B cell (primary cell): ENCODE measurements at regions not wholly inside any gene's neighbourhood (a gene's known extent, or its start where the extent isn't known, plus 50 kb on each side); places are given as distances from the start of the nearest gene placed in this dataset.

ENCODE experiments used
- ATAC-seq: fragments of 200-7000 bp; cut with Tn5 transposase; one replicate; pipeline ENCODE4 v1.10.0; 2021; ENCODE audit warnings: low read depth, mild to moderate bottlenecking, moderate number of reproducible peaks, moderate library complexity
- CTCF ChIA-PET: fragments of 350-600 bp; sonication (Branson Sonifier 250); formaldehyde crosslinking; loops from one replicate; lab custom pipeline; 2021; ENCODE audit warnings: antibody characterized with exemption, inconsistent platforms; lab: Charles Lee
- POLR2A ChIA-PET: fragments of 350-600 bp; sonication (Branson Sonifier 250); formaldehyde crosslinking; loops from one replicate; lab custom pipeline; 2021; ENCODE audit warnings: antibody characterized with exemption; lab: Charles Lee
- DNase-seq: peaks from one replicate; pipeline ENCODE4 v3.0.0; 2013
- H2AFZ ChIP-seq: 2 replicates; pipeline ENCODE4 v1.6.1; 2012; ENCODE audit warnings: mild to moderate bottlenecking, low read depth, low read length; ENCODE audit not compliant: insufficient read depth, poor library complexity, severe bottlenecking
- H3K27ac ChIP-seq, 2 donors: 1 replicate in 1 of 2; 2 replicates in 1 of 2; pipeline ENCODE4 v1.5.1; 2012 to 2013; ENCODE audit warnings: low read length in 2 of 2, mild to moderate bottlenecking in 2 of 2, moderate library complexity in 1 of 2
- H3K27me3 ChIP-seq, 4 experiments: fragments of 200-600 bp in 1 of 4; sonication (generic) in 1 of 4; replicated peaks in 1 of 4; 1 replicate in 2 of 4; 2 replicates in 2 of 4; pipeline versions ENCODE4 v1.6.1 to v1.7.0; 2013 to 2016; ENCODE audit warnings: low read length in 3 of 4, mild to moderate bottlenecking in 2 of 4, mixed read lengths in 1 of 4, moderate library complexity in 1 of 4; ENCODE audit not compliant: insufficient read depth in 4 of 4, control insufficient read depth in 3 of 4; ENCODE audit errors: control extremely low read depth in 1 of 4
- H3K36me3 ChIP-seq, 2 experiments: replicated peaks in 1 of 2; 1 replicate in 1 of 2; 2 replicates in 1 of 2; pipeline versions ENCODE4 v1.6.1 to v1.7.1; 2013; ENCODE audit warnings: low read length in 1 of 2; ENCODE audit not compliant: insufficient read depth in 2 of 2, control insufficient read depth in 1 of 2; ENCODE audit errors: control extremely low read depth in 1 of 2, extremely low read depth in 1 of 2
- H3K4me1 ChIP-seq, 2 donors: fragments of 200-600 bp in 1 of 2; sonication (generic) in 1 of 2; 1 replicate in 1 of 2; 2 replicates in 1 of 2; pipeline versions ENCODE4 v1.5.1 to v1.6.1; 2013 to 2017; ENCODE audit warnings: low read length in 2 of 2; ENCODE audit not compliant: control insufficient read depth in 2 of 2, insufficient read depth in 2 of 2
- H3K4me2 ChIP-seq: replicated peaks from 2 replicates; pipeline ENCODE3; 2012; ENCODE audit warnings: mild to moderate bottlenecking, low read depth, low read length; ENCODE audit not compliant: poor library complexity, severe bottlenecking
- H3K4me3 ChIP-seq, 5 experiments: fragments of 200-600 bp in 1 of 5; sonication (generic) in 1 of 5; 1 replicate in 3 of 5; 2 replicates in 2 of 5; pipeline versions ENCODE4 v1.5.1 to v1.7.0; 2011 to 2016; ENCODE audit warnings: low read length in 4 of 5, mild to moderate bottlenecking in 4 of 5, low read depth in 2 of 5, control low read depth in 1 of 5, moderate library complexity in 1 of 5; ENCODE audit not compliant: insufficient read depth in 1 of 5; ENCODE audit errors: control extremely low read depth in 1 of 5, extremely low read depth in 1 of 5
- H3K79me2 ChIP-seq: fragments of 200-600 bp; sonication (generic); one replicate; pipeline ENCODE4 v1.6.0; 2016; ENCODE audit warnings: low read length; ENCODE audit not compliant: control insufficient read depth, insufficient read depth
- H3K9ac ChIP-seq: fragments of 200-600 bp; sonication (generic); 2 replicates; pipeline ENCODE4 v1.6.1; 2017; ENCODE audit warnings: mild to moderate bottlenecking, low read length, moderate library complexity
- H3K9me3 ChIP-seq, 3 donors: one replicate each; pipeline versions ENCODE4 v1.6.1 to v1.7.1; 2013; ENCODE audit warnings: low read length in 2 of 3; ENCODE audit not compliant: control insufficient read depth in 2 of 3, insufficient read depth in 1 of 3; ENCODE audit errors: control extremely low read depth in 1 of 3
- H4K20me1 ChIP-seq: 2 replicates; pipeline ENCODE4 v1.6.0; 2012; ENCODE audit warnings: mild to moderate bottlenecking, low read length; ENCODE audit not compliant: insufficient read depth, control insufficient read depth, poor library complexity, severe bottlenecking
- H3K27ac Mint-ChIP-seq: one replicate; pipeline ENCODE4 v1.8.0; 2021; ENCODE audit warnings: mixed read lengths
- H3K27me3 Mint-ChIP-seq: one replicate; pipeline ENCODE4 v1.8.0; 2021; ENCODE audit warnings: mixed read lengths
- H3K4me1 Mint-ChIP-seq: one replicate; pipeline ENCODE4 v1.8.0; 2021; ENCODE audit warnings: mixed read lengths
- H3K4me3 Mint-ChIP-seq: one replicate; pipeline ENCODE4 v1.8.0; 2021; ENCODE audit warnings: mixed read lengths
- H3K9me3 Mint-ChIP-seq: one replicate; pipeline ENCODE4 v1.8.0; 2022; ENCODE audit warnings: mixed read lengths; ENCODE audit not compliant: insufficient read depth
- CTCF ChIP-seq: fragments of 200-600 bp; IDR thresholded peaks from one replicate; pipeline ENCODE4 v1.8.0; 2022; ENCODE audit warnings: antibody characterized with exemption, mild to moderate bottlenecking
- EZH2 ChIP-seq: IDR thresholded peaks from 2 replicates; pipeline ENCODE4 v1.6.1; 2012; ENCODE audit warnings: borderline replicate concordance, low read depth, mild to moderate bottlenecking, moderate library complexity, low read length; ENCODE audit not compliant: insufficient read depth, poor library complexity, severe bottlenecking
- WGBS: methylation state at CpG from one replicate; pipeline ENCODE4 v1.1.5; 2013; ENCODE audit warnings: missing lambda C conversion rate; ENCODE audit not compliant: insufficient coverage; 5-methylcytosine and 5-hydroxymethylcytosine counted together
- intact Hi-C: fragments of 100-400 bp; cut with micrococcal nuclease; formaldehyde crosslinking; loops from one replicate; pipeline ENCODE4 v1.10.0; 2022

GRCh38 chr5:160485364-160485969 lies 63.8 kb downstream of the PTTG1 start:
- no peaks in the 10 kb centered on the region for H3K27me3 Mint-ChIP-seq
- H3K9me3 ChIP-seq, result no peaks in the 10 kb centered on the region
- ChIA-PET CTCF (interaction anchor here (0.7 to 1.7 kb wide), 3 partner anchors 23 to 47 kb away, joined by 3 to 5 read pairs (median 3); no protein-coding TSS in a partner anchor), POLR2A (no interaction called here)
- H3K27ac ChIP-seq, result no peak overlapping the region
- no peak overlapping the region for H2AFZ ChIP-seq
- TF ChIP-seq EZH2 (no peak), CTCF (no peak)
- intact Hi-C loops, result no loop called here
- peaks cover 0 to 1% of the 10 kb centered on the region in 2 experiments for H3K36me3 ChIP-seq
- DNase-seq (no peak), ATAC-seq (no peak)
- H3K9ac ChIP-seq, result no peak overlapping the region
- H3K4me2 ChIP-seq, result no peak overlapping the region
- H3K27ac Mint-ChIP-seq, result no peak overlapping the region
- H3K4me1 Mint-ChIP-seq, result peaks cover 16% of the 10 kb centered on the region
- no peaks in the 10 kb centered on the region for H3K9me3 Mint-ChIP-seq
- H3K4me3 ChIP-seq, result no peak overlapping the region
- H3K4me3 Mint-ChIP-seq, result no peak overlapping the region
- H3K4me1 ChIP-seq, result no peaks in the 10 kb centered on the region
- H3K27me3 ChIP-seq, result no peaks in the 10 kb centered on the region
- peaks cover 1% of the 10 kb centered on the region for H3K79me2 ChIP-seq
- H4K20me1 ChIP-seq, result no peaks in the 10 kb centered on the region
- 100% methylated on average over 3 of the region's 5 CpGs for WGBS

- Histone ChIP-seq H2AFZ (no peak overlapping the region), H3K9ac (no peak overlapping the region), H4K20me1 (no peaks in the 10 kb centered on the region), H3K4me3 (no peak overlapping the region), H3K79me2 (no peaks in the 10 kb centered on the region), H3K27me3 (no peaks in the 10 kb centered on the region), H3K4me2 (no peak overlapping the region), H3K4me1 (no peaks in the 10 kb centered on the region), H3K27ac (no peak overlapping the region), H3K9me3 (no peaks in the 10 kb centered on the region), H3K36me3 (peaks cover 0 to 1% of the 10 kb centered on the region in 2 experiments)
- peak; percentile 28 for ATAC-seq
- WGBS, result 87% methylated on average over 3 of the region's 7 CpGs
- POLR2A ChIA-PET, result no interaction called here
- Mint-ChIP-seq H3K27me3 (no peaks in the 10 kb centered on the region), H3K9me3 (no peaks in the 10 kb centered on the region), H3K4me1 (peaks cover 16% of the 10 kb centered on the region), H3K27ac (peak overlapping the region; percentile 56), H3K4me3 (no peak overlapping the region)
- DNase-seq, result no peak
- TF ChIP-seq EZH2 (no peak), CTCF (no peak)
- CTCF ChIA-PET, result interaction anchor here (1.7 kb wide), 1 partner anchor 48 kb away, joined by 5 read pairs; no protein-coding TSS in a partner anchor
- intact Hi-C loops, result no loop called here
Observed at GRCh38 chr5:160486573-160486972, 64.9 kb downstream of the PTTG1 start.
